ENCODE measurements at regions not wholly inside any gene's neighbourhood (a gene's known extent, or its start where the extent isn't known, plus 50 kb on each side); places are given as distances from the start of the nearest gene placed in this dataset.

GRCh38 chrX:123108513-123109427, 75.3 kb upstream of the GRIA3 start:
- no peak for TF ChIP-seq POLR2AphosphoS5 (IDR thresholded peaks at IDR 0.05)
- no peak for TF ChIP-seq POLR2A (IDR thresholded peaks at IDR 0.05)

Measured in spleen (tissue), 3 donors.